T-helper 17 cell (primary cell): ENCODE measurements at regions not wholly inside any gene's neighbourhood (a gene's known extent, or its start where the extent isn't known, plus 50 kb on each side); places are given as distances from the start of the nearest gene placed in this dataset.

Experiments
- ATAC-seq: fragments of 150-1000 bp; cut with Tn5 transposase; 2 replicates; pipeline ENCODE4 v1.10.0; 2021; ENCODE audit warnings: mild to moderate bottlenecking, moderate library complexity
- DNase-seq, 3 donors: peaks; one replicate each; pipeline versions ENCODE4 v3.0.0 to v3.0.0-alpha.2; 2020 to 2021
- H3K9me3 ChIP-seq: one replicate; pipeline ENCODE4 v1.7.0; 2013; ENCODE audit warnings: low read length, mild to moderate bottlenecking; ENCODE audit not compliant: control insufficient read depth, poor library complexity, severe bottlenecking
- H3K27ac Mint-ChIP-seq: one replicate; pipeline ENCODE4 v1.8.0; 2022; ENCODE audit warnings: mild to moderate bottlenecking, moderate library complexity, mixed read lengths
- H3K27me3 Mint-ChIP-seq: one replicate; pipeline ENCODE4 v1.8.0; 2022; ENCODE audit warnings: mixed read lengths
- H3K36me3 Mint-ChIP-seq: one replicate; pipeline ENCODE4 v1.8.0; 2022; ENCODE audit warnings: low read depth, mixed read lengths
- H3K4me1 Mint-ChIP-seq: one replicate; pipeline ENCODE4 v1.8.0; 2022; ENCODE audit warnings: mild to moderate bottlenecking, mixed read lengths
- H3K4me3 Mint-ChIP-seq: one replicate; pipeline ENCODE4 v1.8.0; 2022; ENCODE audit warnings: mild to moderate bottlenecking, moderate library complexity, mixed read lengths

GRCh38 chr4:81375745-81376144 lies 96.0 kb downstream of the RASGEF1B start:
- no peaks in the 10 kb centered on the region for H3K9me3 ChIP-seq
- Mint-ChIP-seq H3K36me3 (no peaks in the 10 kb centered on the region), H3K27me3 (peaks cover 37% of the 10 kb centered on the region), H3K4me3 (no peak overlapping the region), H3K27ac (no peak overlapping the region), H3K4me1 (no peaks in the 10 kb centered on the region)
- DNase-seq, result no peak
- no peak for ATAC-seq

- no peak overlapping the region for H3K4me3 Mint-ChIP-seq
- no peak overlapping the region for H3K27ac Mint-ChIP-seq
- no peaks in the 10 kb centered on the region for H3K36me3 Mint-ChIP-seq
- ATAC-seq (no peak), DNase-seq (no peak)
- peaks cover 26% of the 10 kb centered on the region for H3K27me3 Mint-ChIP-seq
- no peaks in the 10 kb centered on the region for H3K9me3 ChIP-seq
- no peaks in the 10 kb centered on the region for H3K4me1 Mint-ChIP-seq
Observed at GRCh38 chr4:81369886-81370285, 101.8 kb downstream of the RASGEF1B start.

GRCh38 chr4:81366779-81367178 lies 104.9 kb downstream of the RASGEF1B start:
- H3K4me1 Mint-ChIP-seq, result no peaks in the 10 kb centered on the region
- peaks cover 31% of the 10 kb centered on the region for H3K27me3 Mint-ChIP-seq
- no peaks in the 10 kb centered on the region for H3K36me3 Mint-ChIP-seq
- H3K27ac Mint-ChIP-seq, result no peak overlapping the region
- no peaks in the 10 kb centered on the region for H3K9me3 ChIP-seq
- DNase-seq (no peak), ATAC-seq (no peak)
- no peak overlapping the region for H3K4me3 Mint-ChIP-seq

GRCh38 chr4:81360737-81361136 lies 111.0 kb downstream of the RASGEF1B start:
- no peaks in the 10 kb centered on the region for H3K9me3 ChIP-seq
- H3K4me1 Mint-ChIP-seq, result no peaks in the 10 kb centered on the region
- no peak overlapping the region for H3K27ac Mint-ChIP-seq
- DNase-seq (no peak), ATAC-seq (no peak)
- no peak overlapping the region for H3K4me3 Mint-ChIP-seq
- peaks cover 2% of the 10 kb centered on the region for H3K36me3 Mint-ChIP-seq
- peaks cover 57% of the 10 kb centered on the region for H3K27me3 Mint-ChIP-seq

- Mint-ChIP-seq H3K27me3 (peaks cover 50% of the 10 kb centered on the region), H3K4me3 (no peak overlapping the region), H3K4me1 (no peaks in the 10 kb centered on the region), H3K27ac (no peak overlapping the region), H3K36me3 (peaks cover 2% of the 10 kb centered on the region)
- no peaks in the 10 kb centered on the region for H3K9me3 ChIP-seq
- DNase-seq (no peak), ATAC-seq (no peak)
Observed at GRCh38 chr4:81359207-81359606, 112.5 kb downstream of the RASGEF1B start.

GRCh38 chr4:81358154-81358553 lies 113.6 kb downstream of the RASGEF1B start:
- peaks cover 2% of the 10 kb centered on the region for H3K36me3 Mint-ChIP-seq
- H3K4me3 Mint-ChIP-seq, result no peak overlapping the region
- H3K27me3 Mint-ChIP-seq, result peaks cover 58% of the 10 kb centered on the region
- ATAC-seq, result no peak
- no peaks in the 10 kb centered on the region for H3K4me1 Mint-ChIP-seq
- no peak overlapping the region for H3K27ac Mint-ChIP-seq
- no peaks in the 10 kb centered on the region for H3K9me3 ChIP-seq
- DNase-seq, result no peak

- no peaks in the 10 kb centered on the region for H3K9me3 ChIP-seq
- H3K36me3 Mint-ChIP-seq, result peaks cover 2% of the 10 kb centered on the region
- H3K27ac Mint-ChIP-seq, result no peak overlapping the region
- DNase-seq, result no peak
- no peak for ATAC-seq
- H3K4me3 Mint-ChIP-seq, result no peak overlapping the region
- H3K4me1 Mint-ChIP-seq, result peaks cover under 1% of the 10 kb centered on the region
- H3K27me3 Mint-ChIP-seq, result peaks cover 64% of the 10 kb centered on the region
Observed at GRCh38 chr4:81356621-81357020, 115.1 kb downstream of the RASGEF1B start.

GRCh38 chr4:81355136-81355535 lies 116.6 kb downstream of the RASGEF1B start:
- Mint-ChIP-seq H3K36me3 (peaks cover 2% of the 10 kb centered on the region), H3K4me3 (no peak overlapping the region), H3K27me3 (peaks cover 67% of the 10 kb centered on the region), H3K4me1 (peaks cover 4% of the 10 kb centered on the region), H3K27ac (no peak overlapping the region)
- no peaks in the 10 kb centered on the region for H3K9me3 ChIP-seq
- DNase-seq (no peak), ATAC-seq (no peak)

GRCh38 chr4:81353861-81354260 lies 117.8 kb downstream of the RASGEF1B start:
- no peaks in the 10 kb centered on the region for H3K9me3 ChIP-seq
- no peak overlapping the region for H3K4me3 Mint-ChIP-seq
- peaks cover 2% of the 10 kb centered on the region for H3K36me3 Mint-ChIP-seq
- peaks cover 4% of the 10 kb centered on the region for H3K4me1 Mint-ChIP-seq
- ATAC-seq (no peak), DNase-seq (no peak)
- peaks cover 56% of the 10 kb centered on the region for H3K27me3 Mint-ChIP-seq
- H3K27ac Mint-ChIP-seq, result peak overlapping the region; percentile 14

- peaks cover 46% of the 10 kb centered on the region for H3K27me3 Mint-ChIP-seq
- H3K4me1 Mint-ChIP-seq, result peaks cover 4% of the 10 kb centered on the region
- ATAC-seq, result no peak
- H3K36me3 Mint-ChIP-seq, result peaks cover 2% of the 10 kb centered on the region
- DNase-seq, result no peak
- no peak overlapping the region for H3K4me3 Mint-ChIP-seq
- H3K27ac Mint-ChIP-seq, result no peak overlapping the region
- H3K9me3 ChIP-seq, result no peaks in the 10 kb centered on the region
Observed at GRCh38 chr4:81352446-81352835, 119.3 kb downstream of the RASGEF1B start.

- DNase-seq (peak; percentile 15 to 50 (median 19)), ATAC-seq (peak; percentile 68)
- Mint-ChIP-seq H3K4me3 (no peak overlapping the region), H3K4me1 (peaks cover 4% of the 10 kb centered on the region), H3K27me3 (peaks cover 44% of the 10 kb centered on the region), H3K27ac (no peak overlapping the region), H3K36me3 (peaks cover 2% of the 10 kb centered on the region)
- no peaks in the 10 kb centered on the region for H3K9me3 ChIP-seq
Observed at GRCh38 chr4:81351654-81352445, 119.9 kb downstream of the RASGEF1B start.

GRCh38 chr4:81350040-81350439 lies 121.7 kb downstream of the RASGEF1B start:
- Mint-ChIP-seq H3K27me3 (peaks cover 37% of the 10 kb centered on the region), H3K4me1 (peaks cover 4% of the 10 kb centered on the region), H3K4me3 (no peak overlapping the region), H3K27ac (peak overlapping the region; percentile 19), H3K36me3 (no peaks in the 10 kb centered on the region)
- DNase-seq, result no peak
- ATAC-seq, result no peak
- H3K9me3 ChIP-seq, result no peaks in the 10 kb centered on the region

- Mint-ChIP-seq H3K36me3 (no peaks in the 10 kb centered on the region), H3K4me1 (peaks cover 4% of the 10 kb centered on the region), H3K4me3 (no peak overlapping the region), H3K27me3 (peaks cover 32% of the 10 kb centered on the region), H3K27ac (no peak overlapping the region)
- ATAC-seq (no peak), DNase-seq (no peak)
- no peaks in the 10 kb centered on the region for H3K9me3 ChIP-seq
Observed at GRCh38 chr4:81348778-81349094, 123.0 kb downstream of the RASGEF1B start.

- Mint-ChIP-seq H3K4me3 (no peak overlapping the region), H3K27me3 (peaks cover 27% of the 10 kb centered on the region), H3K36me3 (no peaks in the 10 kb centered on the region), H3K4me1 (peaks cover 4% of the 10 kb centered on the region), H3K27ac (no peak overlapping the region)
- no peaks in the 10 kb centered on the region for H3K9me3 ChIP-seq
- no peak for DNase-seq
- no peak for ATAC-seq
Observed at GRCh38 chr4:81348086-81348777, 123.5 kb downstream of the RASGEF1B start.
